OCI-LY1 (cell line): ENCODE measurements at regions not wholly inside any gene's neighbourhood (a gene's known extent, or its start where the extent isn't known, plus 50 kb on each side); places are given as distances from the start of the nearest gene placed in this dataset.

Experiments
- EZH2 ChIP-seq: fragments of 200-600 bp; sonication (generic), shearing (Covaris generic); IDR thresholded peaks from 2 replicates; pipeline ENCODE4 v1.8.0; 2017; ENCODE audit warnings: borderline replicate concordance, mixed run types, mild to moderate bottlenecking, antibody characterized with exemption, low read length, moderate library complexity, mixed read lengths
- TF ChIP-seq, protein P1 (sequence below): fragments of 200-600 bp; sonication (generic), shearing (Covaris generic); IDR thresholded peaks from 2 replicates; pipeline ENCODE4 v1.5.1; 2017; ENCODE audit warnings: mild to moderate bottlenecking, antibody characterized with exemption, low read length, moderate library complexity, mixed read lengths

DNA sequence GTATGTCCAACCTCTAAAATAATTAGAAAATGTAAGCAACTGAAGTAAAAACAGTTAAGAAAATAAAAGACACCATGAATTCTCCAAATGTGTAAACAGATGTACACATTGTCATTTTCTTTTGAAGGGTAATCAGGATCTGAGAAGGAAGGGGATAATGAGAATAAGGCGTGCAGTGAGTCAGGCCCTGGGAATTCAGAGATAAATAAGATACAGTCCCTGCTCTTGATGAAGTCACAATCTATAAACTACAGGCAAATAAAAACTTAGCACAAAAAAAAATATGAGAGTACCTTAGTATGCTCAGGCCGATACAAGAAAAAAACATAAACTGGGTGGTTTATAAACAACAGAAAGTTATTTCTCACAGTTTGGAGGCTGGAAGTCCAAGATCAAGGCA, 315.3 kb downstream of the DNAH5 start:
- TF ChIP-seq, protein P1, sequence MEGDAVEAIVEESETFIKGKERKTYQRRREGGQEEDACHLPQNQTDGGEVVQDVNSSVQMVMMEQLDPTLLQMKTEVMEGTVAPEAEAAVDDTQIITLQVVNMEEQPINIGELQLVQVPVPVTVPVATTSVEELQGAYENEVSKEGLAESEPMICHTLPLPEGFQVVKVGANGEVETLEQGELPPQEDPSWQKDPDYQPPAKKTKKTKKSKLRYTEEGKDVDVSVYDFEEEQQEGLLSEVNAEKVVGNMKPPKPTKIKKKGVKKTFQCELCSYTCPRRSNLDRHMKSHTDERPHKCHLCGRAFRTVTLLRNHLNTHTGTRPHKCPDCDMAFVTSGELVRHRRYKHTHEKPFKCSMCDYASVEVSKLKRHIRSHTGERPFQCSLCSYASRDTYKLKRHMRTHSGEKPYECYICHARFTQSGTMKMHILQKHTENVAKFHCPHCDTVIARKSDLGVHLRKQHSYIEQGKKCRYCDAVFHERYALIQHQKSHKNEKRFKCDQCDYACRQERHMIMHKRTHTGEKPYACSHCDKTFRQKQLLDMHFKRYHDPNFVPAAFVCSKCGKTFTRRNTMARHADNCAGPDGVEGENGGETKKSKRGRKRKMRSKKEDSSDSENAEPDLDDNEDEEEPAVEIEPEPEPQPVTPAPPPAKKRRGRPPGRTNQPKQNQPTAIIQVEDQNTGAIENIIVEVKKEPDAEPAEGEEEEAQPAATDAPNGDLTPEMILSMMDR, result no peak
- no peak for TF ChIP-seq EZH2
